ENCODE measurements at regions not wholly inside any gene's neighbourhood (a gene's known extent, or its start where the extent isn't known, plus 50 kb on each side); places are given as distances from the start of the nearest gene placed in this dataset.

- Mint-ChIP-seq H3K36me3 (peaks cover 53% of the 10 kb centered on the region), H3K9me3 (peaks cover 73% of the 10 kb centered on the region), H3K4me3 (no peak overlapping the region), H3K4me1 (peaks cover 7% of the 10 kb centered on the region), H3K27ac (no peak overlapping the region), H3K27me3 (ENCODE audit: low read depth) (no peaks in the 10 kb centered on the region)
- ChIA-PET CTCF (no interaction called here), POLR2A (no interaction called here)
- DNase-seq (ENCODE audit: low spot score) (no peak), ATAC-seq (no peak)
- TF ChIP-seq FOXP4 (CRISPR knock-in tag; IDR thresholded peaks at IDR 0.05) (no peak), ZNF263 (CRISPR knock-in tag; IDR thresholded peaks at IDR 0.05; ENCODE audit: low read depth) (no peak), CTCF (IDR thresholded peaks at IDR 0.05) (no peak), ZNF512 (CRISPR knock-in tag; IDR thresholded peaks at IDR 0.05; ENCODE audit: borderline replicate concordance) (no peak), ELF4 (CRISPR knock-in tag; IDR thresholded peaks at IDR 0.05; ENCODE audit: low read depth) (no peak), E2F5 (CRISPR knock-in tag; IDR thresholded peaks at IDR 0.05) (no peak), ZNF396 (CRISPR knock-in tag; IDR thresholded peaks at IDR 0.05; ENCODE audit: borderline replicate concordance) (no peak), STAT6 (CRISPR knock-in tag; conservative IDR thresholded peaks at IDR 0.05; ENCODE audit: low read depth) (no peak), PRRX2 (CRISPR knock-in tag; IDR thresholded peaks at IDR 0.05) (no peak), MYBL2 (CRISPR knock-in tag; IDR thresholded peaks at IDR 0.05) (no peak), FOXJ3 (CRISPR knock-in tag; IDR thresholded peaks at IDR 0.05; ENCODE audit: borderline replicate concordance) (no peak), ETV6 (CRISPR knock-in tag; IDR thresholded peaks at IDR 0.05) (no peak), ZNF416 (CRISPR knock-in tag; IDR thresholded peaks at IDR 0.05) (no peak), ZNF671 (CRISPR knock-in tag; IDR thresholded peaks at IDR 0.05) (no peak), CREM (CRISPR knock-in tag; IDR thresholded peaks at IDR 0.05) (no peak), GRHL2 (CRISPR knock-in tag; IDR thresholded peaks at IDR 0.05; ENCODE audit: insufficient replicate concordance, severe bottlenecking) (no peak), USF1 (CRISPR knock-in tag; IDR thresholded peaks at IDR 0.05) (no peak), AFF4 (CRISPR knock-in tag; IDR thresholded peaks at IDR 0.05; ENCODE audit: borderline replicate concordance) (no peak), ZNF532 (CRISPR knock-in tag; IDR thresholded peaks at IDR 0.05; ENCODE audit: borderline replicate concordance) (no peak)
Observed at GRCh38 chr3:70868561-70868960, 556.1 kb upstream of the MDFIC2 start.

Data from WTC11 (cell line).